ENCODE measurements at regions not wholly inside any gene's neighbourhood (a gene's known extent, or its start where the extent isn't known, plus 50 kb on each side); places are given as distances from the start of the nearest gene placed in this dataset.
A peak's percentile ranks its signal among the peaks of the same experiment; 100 is the strongest.
"Not testable (repeated sequence)": the region's sequence is repeated elsewhere in the genome, so short reads cannot be mapped to it uniquely, and the experiment has no call there.

GRCh38 chr16:75943705-75944514 lies 217.6 kb upstream of the CPHXL start:
- Histone ChIP-seq H3K4me1 (ENCODE audit: control insufficient read depth, insufficient read depth, low read length) (peaks cover 25% of the 10 kb centered on the region), H3K4me3 (ENCODE audit: low read length) (no peak overlapping the region), H3K36me3 (ENCODE audit: control insufficient read depth, insufficient read depth, low read length) (no peaks in the 10 kb centered on the region), H3K27ac (ENCODE audit: low read length) (peak overlapping the region; percentile 31), H3K27me3 (ENCODE audit: control insufficient read depth, insufficient read depth, low read length) (no peaks in the 10 kb centered on the region), H3K9me3 (ENCODE audit: control insufficient read depth, low read depth, low read length) (no peaks in the 10 kb centered on the region)
- WGBS (ENCODE audit: insufficient coverage, low lambda C conversion rate): 38% methylated on average over 2 of the region's 6 CpGs
- DNase-seq: peak; percentile 69 to 88

GRCh38 chr16:75945916-75946457 lies 219.7 kb upstream of the CPHXL start:
- Histone ChIP-seq H3K27ac (ENCODE audit: low read length) (peak overlapping the region; percentile 13), H3K9me3 (ENCODE audit: control insufficient read depth, low read depth, low read length) (no peaks in the 10 kb centered on the region), H3K36me3 (ENCODE audit: control insufficient read depth, insufficient read depth, low read length) (no peaks in the 10 kb centered on the region), H3K4me1 (ENCODE audit: control insufficient read depth, insufficient read depth, low read length) (peaks cover 25% of the 10 kb centered on the region), H3K4me3 (ENCODE audit: low read length) (no peak overlapping the region), H3K27me3 (ENCODE audit: control insufficient read depth, insufficient read depth, low read length) (no peaks in the 10 kb centered on the region)
- peak; percentile 22 to 80 for DNase-seq
- 67% methylated on average over 4 of the region's 8 CpGs for WGBS (ENCODE audit: insufficient coverage, low lambda C conversion rate)

- H3K36me3 ChIP-seq (ENCODE audit: control insufficient read depth, insufficient read depth, low read length): no peaks in the 10 kb centered on the region
- H3K9me3 ChIP-seq (ENCODE audit: control insufficient read depth, low read depth, low read length): no peaks in the 10 kb centered on the region
- peaks cover 25% of the 10 kb centered on the region for H3K4me1 ChIP-seq (ENCODE audit: control insufficient read depth, insufficient read depth, low read length)
- DNase-seq: peak; percentile 22 to 76
- no peak overlapping the region for H3K4me3 ChIP-seq (ENCODE audit: low read length)
- no peak overlapping the region for H3K27ac ChIP-seq (ENCODE audit: low read length)
- 50% methylated on average over 1 of the region's 2 CpGs for WGBS (ENCODE audit: insufficient coverage, low lambda C conversion rate)
- no peaks in the 10 kb centered on the region for H3K27me3 ChIP-seq (ENCODE audit: control insufficient read depth, insufficient read depth, low read length)
Measured at GRCh38 chr16:75947626-75948239, 221.4 kb upstream of the CPHXL start.

GRCh38 chr16:75948441-75948840 lies 222.2 kb upstream of the CPHXL start:
- H3K36me3 ChIP-seq (ENCODE audit: control insufficient read depth, insufficient read depth, low read length): no peaks in the 10 kb centered on the region
- DNase-seq: no peak
- H3K4me3 ChIP-seq (ENCODE audit: low read length): no peak overlapping the region
- WGBS (ENCODE audit: insufficient coverage, low lambda C conversion rate): 100% methylated on average over 1 of the region's 2 CpGs
- no peaks in the 10 kb centered on the region for H3K9me3 ChIP-seq (ENCODE audit: control insufficient read depth, low read depth, low read length)
- peaks cover 22% of the 10 kb centered on the region for H3K4me1 ChIP-seq (ENCODE audit: control insufficient read depth, insufficient read depth, low read length)
- H3K27me3 ChIP-seq (ENCODE audit: control insufficient read depth, insufficient read depth, low read length): no peaks in the 10 kb centered on the region
- H3K27ac ChIP-seq (ENCODE audit: low read length): no peak overlapping the region

GRCh38 chr16:75948886-75949285 lies 222.6 kb upstream of the CPHXL start:
- Histone ChIP-seq H3K27ac (ENCODE audit: low read length) (no peak overlapping the region), H3K9me3 (ENCODE audit: control insufficient read depth, low read depth, low read length) (no peaks in the 10 kb centered on the region), H3K4me3 (ENCODE audit: low read length) (no peak overlapping the region), H3K36me3 (ENCODE audit: control insufficient read depth, insufficient read depth, low read length) (no peaks in the 10 kb centered on the region), H3K27me3 (ENCODE audit: control insufficient read depth, insufficient read depth, low read length) (no peaks in the 10 kb centered on the region), H3K4me1 (ENCODE audit: control insufficient read depth, insufficient read depth, low read length) (peaks cover 17% of the 10 kb centered on the region)
- no peak for DNase-seq
- WGBS (ENCODE audit: insufficient coverage, low lambda C conversion rate): no CpG with 5 or more reads among the region's 3 CpGs

- Histone ChIP-seq H3K36me3 (ENCODE audit: control insufficient read depth, insufficient read depth, low read length) (no peaks in the 10 kb centered on the region), H3K27me3 (ENCODE audit: control insufficient read depth, insufficient read depth, low read length) (no peaks in the 10 kb centered on the region), H3K27ac (ENCODE audit: low read length) (no peak overlapping the region), H3K4me3 (ENCODE audit: low read length) (no peak overlapping the region), H3K4me1 (ENCODE audit: control insufficient read depth, insufficient read depth, low read length) (peaks cover 3% of the 10 kb centered on the region), H3K9me3 (ENCODE audit: control insufficient read depth, low read depth, low read length) (no peaks in the 10 kb centered on the region)
- no peak for DNase-seq
- no CpG with 5 or more reads among the region's 2 CpGs for WGBS (ENCODE audit: insufficient coverage, low lambda C conversion rate)
Measured at GRCh38 chr16:75952124-75952523, 225.8 kb upstream of the CPHXL start.

- 90% methylated on average over 2 of the region's 6 CpGs for WGBS (ENCODE audit: insufficient coverage, low lambda C conversion rate)
Measured at GRCh38 chr16:75957870-75958269, 231.6 kb upstream of the CPHXL start.

GRCh38 chr16:75965504-75966374 lies 239.4 kb upstream of the CPHXL start:
- Histone ChIP-seq H3K36me3 (ENCODE audit: control insufficient read depth, insufficient read depth, low read length) (no peaks in the 10 kb centered on the region), H3K27ac (ENCODE audit: low read length) (no peak overlapping the region), H3K4me3 (ENCODE audit: low read length) (no peak overlapping the region), H3K27me3 (ENCODE audit: control insufficient read depth, insufficient read depth, low read length) (no peaks in the 10 kb centered on the region), H3K9me3 (ENCODE audit: control insufficient read depth, low read depth, low read length) (no peaks in the 10 kb centered on the region), H3K4me1 (ENCODE audit: control insufficient read depth, insufficient read depth, low read length) (no peaks in the 10 kb centered on the region)
- DNase-seq: no peak
- WGBS (ENCODE audit: insufficient coverage, low lambda C conversion rate): no CpG with 5 or more reads among the region's 1 CpG

More at GRCh38 chr16:75957870-75958269, 231.6 kb upstream of the CPHXL start:
- Histone ChIP-seq H3K36me3 (ENCODE audit: control insufficient read depth, insufficient read depth, low read length) (no peaks in the 10 kb centered on the region), H3K9me3 (ENCODE audit: control insufficient read depth, low read depth, low read length) (no peaks in the 10 kb centered on the region), H3K27me3 (ENCODE audit: control insufficient read depth, insufficient read depth, low read length) (no peaks in the 10 kb centered on the region), H3K4me1 (ENCODE audit: control insufficient read depth, insufficient read depth, low read length) (no peaks in the 10 kb centered on the region), H3K27ac (ENCODE audit: low read length) (no peak overlapping the region), H3K4me3 (ENCODE audit: low read length) (no peak overlapping the region)
- DNase-seq: no peak

GRCh38 chr16:75969120-75969519 lies 242.8 kb upstream of the CPHXL start:
- not testable (repeated sequence) for H3K4me1 ChIP-seq (ENCODE audit: control insufficient read depth, insufficient read depth, low read length); H3K4me3 ChIP-seq (ENCODE audit: low read length); H3K36me3 ChIP-seq (ENCODE audit: control insufficient read depth, insufficient read depth, low read length); H3K27me3 ChIP-seq (ENCODE audit: control insufficient read depth, insufficient read depth, low read length); DNase-seq; H3K9me3 ChIP-seq (ENCODE audit: control insufficient read depth, low read depth, low read length); H3K27ac ChIP-seq (ENCODE audit: low read length)
- no CpG with 5 or more reads among the region's 6 CpGs for WGBS (ENCODE audit: insufficient coverage, low lambda C conversion rate)

GRCh38 chr16:75971334-75971733 lies 245.0 kb upstream of the CPHXL start:
- Histone ChIP-seq H3K27ac (ENCODE audit: low read length) (no peak overlapping the region), H3K4me1 (ENCODE audit: control insufficient read depth, insufficient read depth, low read length) (no peaks in the 10 kb centered on the region), H3K36me3 (ENCODE audit: control insufficient read depth, insufficient read depth, low read length) (no peaks in the 10 kb centered on the region), H3K4me3 (ENCODE audit: low read length) (no peak overlapping the region), H3K9me3 (ENCODE audit: control insufficient read depth, low read depth, low read length) (no peaks in the 10 kb centered on the region), H3K27me3 (ENCODE audit: control insufficient read depth, insufficient read depth, low read length) (no peaks in the 10 kb centered on the region)
- WGBS (ENCODE audit: insufficient coverage, low lambda C conversion rate): 95% methylated on average over 2 of the region's 2 CpGs
- no peak for DNase-seq
